AG04450 (cell line): ENCODE measurements at regions not wholly inside any gene's neighbourhood (a gene's known extent, or its start where the extent isn't known, plus 50 kb on each side); places are given as distances from the start of the nearest gene placed in this dataset.

Experiments
- CTCF ChIA-PET: fragments of 300-600, 350-600 bp; formaldehyde crosslinking; extraction: SDS; loops from one replicate; lab custom pipeline; 2022; ENCODE audit warnings: antibody characterized with exemption, inconsistent platforms; lab: Charles Lee
- POLR2A ChIA-PET: fragments of 350-600 bp; formaldehyde crosslinking; extraction: SDS; loops from one replicate; lab custom pipeline; 2021; ENCODE audit warnings: antibody characterized with exemption, inconsistent platforms; lab: Yijun Ruan, JAX
- DNase-seq: peaks from one replicate; pipeline ENCODE4 v3.0.0-alpha.2; 2011; ENCODE audit warnings: low read depth, low spot score
- H3K27ac ChIP-seq: one replicate; pipeline ENCODE4 v1.5.1; 2012; ENCODE audit warnings: low read depth, low read length, control low read depth
- H3K27me3 ChIP-seq: one replicate; pipeline ENCODE4 v1.6.0; 2012; ENCODE audit warnings: low read length; ENCODE audit not compliant: control insufficient read depth, insufficient read depth
- H3K4me3 ChIP-seq: 2 replicates; pipeline ENCODE4 v1.5.1; 2011; ENCODE audit warnings: mild to moderate bottlenecking, low read depth, low read length, control low read depth
- H3K9me3 ChIP-seq: 2 replicates; pipeline ENCODE4 v1.5.1; 2012; ENCODE audit warnings: low read length; ENCODE audit not compliant: control insufficient read depth, insufficient read depth
- TF ChIP-seq, protein P1 (sequence below): IDR thresholded peaks from 2 replicates; pipeline ENCODE4 v1.5.1; 2011; ENCODE audit warnings: low read depth, low read length, control low read depth, inconsistent platforms

DNA sequence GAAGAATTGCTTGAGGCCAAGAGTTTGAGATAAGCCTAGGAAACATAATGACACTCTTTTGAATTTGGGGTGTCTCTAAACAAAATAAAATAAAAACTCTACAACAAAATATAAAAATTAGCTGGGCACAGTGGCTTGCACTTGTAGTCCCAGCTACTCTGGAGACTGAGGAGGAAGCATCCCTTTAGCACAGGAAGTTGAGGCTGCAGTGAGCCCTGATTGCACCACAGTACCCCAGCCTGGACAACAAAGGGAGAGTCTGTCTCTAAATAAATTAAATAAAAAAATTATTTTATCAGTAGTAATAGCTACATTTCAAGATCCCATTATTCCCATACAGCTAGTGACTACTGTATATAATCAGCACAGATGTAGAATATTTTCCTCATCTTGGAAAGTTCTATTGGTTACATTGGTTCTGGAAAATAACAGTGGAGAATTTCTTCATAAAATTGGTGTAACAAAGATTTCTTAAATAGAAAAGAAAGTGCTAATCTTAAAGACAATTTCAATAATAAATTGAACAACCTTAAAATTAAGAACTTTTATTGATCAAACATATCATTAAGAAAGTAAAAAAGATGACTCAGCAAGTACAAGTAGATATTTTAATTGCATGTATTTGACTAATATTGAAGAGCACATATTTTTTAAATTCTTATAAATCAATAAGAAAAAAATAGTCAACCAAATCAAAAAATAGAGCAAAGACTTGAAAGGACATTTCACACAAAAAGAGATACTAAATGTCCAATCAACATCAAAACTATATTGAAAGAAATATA, 90.4 kb upstream of the KYNU start:
- no peak for DNase-seq
- CTCF ChIA-PET: no interaction called here
- Histone ChIP-seq H3K27me3 (no peaks in the 10 kb centered on the region), H3K4me3 (no peak overlapping the region), H3K9me3 (no peaks in the 10 kb centered on the region), H3K27ac (no peak overlapping the region)
- POLR2A ChIA-PET: no interaction called here
- TF ChIP-seq, protein P1, sequence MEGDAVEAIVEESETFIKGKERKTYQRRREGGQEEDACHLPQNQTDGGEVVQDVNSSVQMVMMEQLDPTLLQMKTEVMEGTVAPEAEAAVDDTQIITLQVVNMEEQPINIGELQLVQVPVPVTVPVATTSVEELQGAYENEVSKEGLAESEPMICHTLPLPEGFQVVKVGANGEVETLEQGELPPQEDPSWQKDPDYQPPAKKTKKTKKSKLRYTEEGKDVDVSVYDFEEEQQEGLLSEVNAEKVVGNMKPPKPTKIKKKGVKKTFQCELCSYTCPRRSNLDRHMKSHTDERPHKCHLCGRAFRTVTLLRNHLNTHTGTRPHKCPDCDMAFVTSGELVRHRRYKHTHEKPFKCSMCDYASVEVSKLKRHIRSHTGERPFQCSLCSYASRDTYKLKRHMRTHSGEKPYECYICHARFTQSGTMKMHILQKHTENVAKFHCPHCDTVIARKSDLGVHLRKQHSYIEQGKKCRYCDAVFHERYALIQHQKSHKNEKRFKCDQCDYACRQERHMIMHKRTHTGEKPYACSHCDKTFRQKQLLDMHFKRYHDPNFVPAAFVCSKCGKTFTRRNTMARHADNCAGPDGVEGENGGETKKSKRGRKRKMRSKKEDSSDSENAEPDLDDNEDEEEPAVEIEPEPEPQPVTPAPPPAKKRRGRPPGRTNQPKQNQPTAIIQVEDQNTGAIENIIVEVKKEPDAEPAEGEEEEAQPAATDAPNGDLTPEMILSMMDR: no peak

DNA sequence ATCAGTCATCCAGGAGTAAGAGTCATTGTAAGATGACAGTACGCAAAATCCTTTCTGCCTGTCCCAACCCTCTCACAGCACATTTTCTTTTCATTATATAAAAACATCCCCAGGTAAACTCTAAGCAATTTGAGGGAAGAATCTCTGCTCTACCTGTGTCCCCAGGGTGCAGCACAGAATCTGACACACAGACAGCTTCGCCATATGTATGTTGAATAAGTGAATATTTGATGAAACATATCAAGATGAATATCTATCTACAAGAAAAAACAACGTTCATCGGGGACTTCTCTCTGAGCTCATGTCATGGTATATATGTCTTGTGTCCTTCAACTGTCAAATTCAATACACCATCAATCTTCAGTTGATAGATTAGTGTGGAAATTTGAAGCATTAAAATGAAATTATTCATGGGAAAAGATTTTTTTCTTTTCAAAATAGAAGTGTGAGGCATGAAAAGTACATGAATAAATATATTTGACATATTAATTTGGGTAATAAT, 94.5 kb upstream of the KYNU start:
- ChIA-PET POLR2A (no interaction called here), CTCF (no interaction called here)
- no peak overlapping the region for H3K27ac ChIP-seq
- no peak overlapping the region for H3K4me3 ChIP-seq
- no peaks in the 10 kb centered on the region for H3K9me3 ChIP-seq
- DNase-seq: no peak
- TF ChIP-seq, protein P1: no peak
- H3K27me3 ChIP-seq: no peaks in the 10 kb centered on the region

DNA sequence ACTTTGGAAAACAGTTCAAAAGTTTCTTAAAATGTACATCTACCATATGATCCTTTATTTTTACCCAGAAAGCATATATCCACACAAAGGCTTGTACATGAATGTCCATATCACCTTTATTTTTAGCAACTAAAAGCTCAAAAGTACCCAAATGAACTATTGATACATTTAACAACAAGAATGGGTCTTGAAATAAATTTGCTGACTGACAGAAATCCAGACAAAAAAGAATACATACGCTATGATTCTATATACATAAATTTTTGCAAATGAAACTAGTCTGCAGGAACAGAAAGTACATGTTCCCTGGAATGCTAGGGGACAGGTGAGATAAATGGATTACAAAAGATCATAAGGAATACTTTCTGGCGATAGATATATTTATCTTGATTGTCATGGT, 96.3 kb upstream of the KYNU start:
- no peaks in the 10 kb centered on the region for H3K9me3 ChIP-seq
- ChIA-PET POLR2A (no interaction called here), CTCF (no interaction called here)
- no peak overlapping the region for H3K4me3 ChIP-seq
- no peaks in the 10 kb centered on the region for H3K27me3 ChIP-seq
- no peak overlapping the region for H3K27ac ChIP-seq
- no peak for DNase-seq
- TF ChIP-seq, protein P1: no peak

GRCh38 chr2:142778289-142778688, 99.2 kb upstream of the KYNU start:
- Histone ChIP-seq H3K27ac (no peak overlapping the region), H3K9me3 (no peaks in the 10 kb centered on the region), H3K27me3 (no peaks in the 10 kb centered on the region), H3K4me3 (no peak overlapping the region)
- no peak for DNase-seq
- CTCF ChIA-PET: no interaction called here
- POLR2A ChIA-PET: no interaction called here
- TF ChIP-seq, protein P1: no peak

GRCh38 chr2:142777742-142778141, 99.7 kb upstream of the KYNU start:
- TF ChIP-seq, protein P1: no peak
- no peak overlapping the region for H3K4me3 ChIP-seq
- no peaks in the 10 kb centered on the region for H3K9me3 ChIP-seq
- no peak for DNase-seq
- no peaks in the 10 kb centered on the region for H3K27me3 ChIP-seq
- CTCF ChIA-PET: no interaction called here
- POLR2A ChIA-PET: no interaction called here
- H3K27ac ChIP-seq: no peak overlapping the region
